NCI-H1694 treated with DMSO at 0.1 percent for 48 hours (cell line): ENCODE measurements at regions not wholly inside any gene's neighbourhood (a gene's known extent, or its start where the extent isn't known, plus 50 kb on each side); places are given as distances from the start of the nearest gene placed in this dataset.
"Not testable (repeated sequence)": the region's sequence is repeated elsewhere in the genome, so short reads cannot be mapped to it uniquely, and the experiment has no call there.

Source experiments
- DNase-seq: peaks from one replicate; lab custom pipeline; 2025; lab: John Stamatoyannopoulos, UW

DNA sequence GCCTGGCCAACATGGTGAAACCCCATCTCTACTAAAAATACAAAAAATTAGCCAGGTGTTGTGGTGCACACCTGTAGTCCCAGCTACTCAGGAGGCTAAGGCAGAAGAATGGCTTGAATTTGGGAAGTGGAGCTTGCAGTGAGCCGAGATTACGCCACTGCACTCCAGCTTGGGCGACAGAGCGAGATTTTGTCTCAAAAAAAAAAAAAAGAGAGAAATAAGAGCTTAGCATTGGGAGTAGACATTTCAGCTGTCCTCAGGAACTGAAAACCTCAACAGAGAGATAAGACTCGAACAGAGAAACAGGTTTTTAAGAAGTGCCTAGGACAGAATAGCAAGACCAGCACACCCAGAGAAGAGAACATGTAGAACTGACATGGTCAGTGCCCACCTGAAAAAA lies 262.6 kb upstream of the RAB4A start:
- DNase-seq, result not testable (repeated sequence)

DNA sequence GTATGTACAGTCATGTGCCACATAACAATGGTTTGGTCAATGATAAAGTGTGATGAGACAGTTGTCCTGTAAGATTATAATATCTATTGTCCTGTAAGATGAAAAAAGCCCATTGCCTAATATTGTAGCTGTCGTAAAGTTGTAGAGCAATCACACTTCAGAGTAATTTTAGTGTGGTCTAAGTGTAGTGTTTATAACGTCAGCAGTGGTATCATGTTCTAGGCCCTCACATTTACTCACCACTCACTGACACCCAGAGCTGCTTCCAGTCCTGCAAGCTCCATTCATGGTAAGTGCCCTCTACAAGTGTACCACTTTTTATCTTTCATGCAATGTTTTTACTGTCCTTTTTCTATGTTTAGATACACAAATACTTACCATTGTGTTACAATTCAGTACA lies 259.9 kb upstream of the RAB4A start:
- no peak for DNase-seq

DNA sequence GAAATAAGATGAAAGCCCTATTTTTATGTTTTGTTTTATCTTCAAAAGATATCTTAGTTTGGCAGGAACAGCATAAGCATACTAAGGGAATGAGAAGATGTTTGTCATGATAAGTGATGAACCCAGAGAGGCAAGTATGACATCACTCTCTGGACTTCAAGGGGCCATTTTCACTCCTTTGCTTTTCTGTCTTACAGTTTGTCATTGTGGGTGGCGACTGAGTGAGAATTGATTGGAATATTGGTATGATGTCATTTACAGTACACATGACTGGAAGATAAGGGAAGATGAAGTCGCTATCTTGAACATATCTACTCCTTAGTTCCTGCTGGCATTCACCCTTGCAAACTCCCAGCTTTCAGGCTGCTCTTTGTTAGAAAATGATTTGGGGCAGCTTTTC lies 258.1 kb upstream of the RAB4A start:
- no peak for DNase-seq

DNA sequence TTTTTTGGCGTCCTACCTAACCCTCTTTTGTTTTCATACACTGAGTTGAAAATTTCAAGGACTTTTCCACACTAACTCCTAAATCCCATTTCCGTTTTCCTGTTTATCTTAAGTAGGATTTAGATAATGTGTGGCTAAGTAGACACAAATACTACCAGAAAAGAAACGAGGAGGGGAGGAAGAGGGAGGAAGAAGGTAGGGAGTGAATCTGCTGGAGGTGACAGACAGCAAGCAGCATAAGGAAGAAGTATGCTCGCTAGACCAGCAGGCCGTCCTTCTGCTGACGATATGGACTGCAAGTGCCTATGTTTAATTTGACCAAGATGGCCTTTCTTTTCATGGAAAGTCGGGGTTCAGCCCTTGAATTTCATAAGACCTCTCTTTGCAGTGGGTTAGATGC lies 256.9 kb upstream of the RAB4A start:
- no peak for DNase-seq

DNA sequence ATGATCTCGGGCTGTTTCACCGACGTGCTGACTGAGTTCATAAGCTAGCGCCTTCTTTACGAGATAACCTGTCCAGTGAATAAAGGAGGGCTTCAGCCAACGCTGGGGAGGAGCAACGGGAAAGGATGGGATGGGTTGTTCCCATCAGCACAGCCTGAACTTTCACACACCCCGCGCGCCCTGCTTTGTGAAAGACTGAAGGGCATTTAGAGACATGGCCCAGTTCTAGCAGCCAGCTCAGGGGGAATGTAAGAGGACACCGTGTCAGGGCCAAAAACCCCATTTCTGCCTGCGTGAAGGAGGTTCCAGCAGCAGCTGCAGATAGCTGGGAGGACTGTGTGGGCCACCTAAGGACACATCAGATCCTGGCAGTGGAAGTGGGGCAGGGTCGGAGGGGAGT lies 255.1 kb upstream of the RAB4A start:
- DNase-seq, result no peak

DNA sequence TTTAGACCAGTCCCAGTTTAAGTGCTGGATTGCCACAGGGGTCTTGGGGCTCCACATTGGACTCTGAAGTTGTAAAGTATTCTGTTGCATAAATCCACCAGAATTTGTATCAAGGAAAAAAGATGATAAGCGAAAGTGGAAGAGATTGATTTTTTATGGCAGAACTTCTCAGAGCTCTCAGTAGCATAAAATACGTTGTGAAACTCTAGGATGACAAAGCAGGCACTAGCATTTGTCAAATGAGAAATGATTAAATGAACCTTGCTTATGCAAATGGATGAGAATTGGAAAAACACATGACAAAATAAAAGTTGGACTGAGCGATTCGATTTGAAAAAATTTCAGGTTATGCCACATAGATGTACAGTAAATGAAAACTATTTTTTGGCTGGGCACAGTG lies 253.8 kb upstream of the RAB4A start:
- no peak for DNase-seq

DNA sequence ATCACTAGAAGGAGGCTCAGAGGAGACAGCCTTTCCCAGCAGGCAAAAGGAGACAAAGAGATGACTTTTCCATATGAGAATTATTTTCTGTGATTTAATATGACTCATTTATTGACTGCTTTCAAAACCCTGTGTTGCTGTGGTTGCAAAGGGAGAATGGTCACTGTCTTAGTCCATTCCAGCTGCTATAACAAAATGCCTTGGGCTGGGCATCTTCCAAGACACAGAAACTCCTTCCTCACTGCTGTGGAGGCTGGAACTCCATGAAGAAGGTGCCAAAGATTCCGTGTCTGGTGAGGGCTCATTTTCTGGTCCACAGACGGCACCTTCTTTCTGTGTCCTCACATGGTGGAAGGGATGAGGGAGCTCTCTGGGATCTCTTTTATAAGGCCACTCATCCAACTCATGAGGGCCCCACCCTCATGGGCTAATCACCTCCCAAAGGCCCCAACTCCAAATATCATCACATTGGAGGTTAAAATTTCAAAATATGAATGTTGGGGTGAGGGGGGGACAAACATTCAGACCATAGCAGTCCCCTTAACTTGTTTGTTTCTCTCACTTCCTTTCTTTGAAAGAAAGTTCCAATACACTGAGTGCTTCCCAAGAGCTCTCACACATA lies 252.1 kb upstream of the RAB4A start:
- DNase-seq, result no peak

DNA sequence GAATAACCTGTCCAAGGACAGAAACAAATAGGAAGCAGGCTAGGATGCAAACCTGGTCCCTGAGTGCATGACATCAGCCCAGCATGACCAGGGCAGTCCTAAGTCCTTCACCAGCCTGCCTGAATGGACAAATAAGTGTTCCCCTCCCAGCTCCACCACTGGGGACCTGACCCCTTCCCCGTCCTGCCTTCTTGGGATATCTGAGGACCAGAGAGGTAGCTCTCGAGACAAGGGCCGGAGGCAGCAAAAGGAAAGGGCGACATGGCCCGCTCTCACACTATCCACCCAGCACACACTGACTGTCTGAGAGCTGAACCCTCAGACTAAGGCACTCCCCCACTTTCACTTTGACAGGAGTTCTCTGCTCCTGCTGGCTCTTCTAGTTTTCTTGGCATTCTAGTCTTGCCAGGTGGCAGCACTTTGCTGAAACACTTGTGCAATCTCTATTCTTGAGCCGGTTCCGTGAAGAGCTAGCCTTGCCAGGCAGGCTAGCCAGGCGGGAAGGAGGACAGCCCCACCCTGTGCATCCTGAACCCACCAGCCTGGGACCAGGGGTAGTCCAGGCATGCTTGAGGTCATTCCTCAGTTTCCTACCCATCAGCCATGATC lies 251.1 kb upstream of the RAB4A start:
- no peak for DNase-seq

DNA sequence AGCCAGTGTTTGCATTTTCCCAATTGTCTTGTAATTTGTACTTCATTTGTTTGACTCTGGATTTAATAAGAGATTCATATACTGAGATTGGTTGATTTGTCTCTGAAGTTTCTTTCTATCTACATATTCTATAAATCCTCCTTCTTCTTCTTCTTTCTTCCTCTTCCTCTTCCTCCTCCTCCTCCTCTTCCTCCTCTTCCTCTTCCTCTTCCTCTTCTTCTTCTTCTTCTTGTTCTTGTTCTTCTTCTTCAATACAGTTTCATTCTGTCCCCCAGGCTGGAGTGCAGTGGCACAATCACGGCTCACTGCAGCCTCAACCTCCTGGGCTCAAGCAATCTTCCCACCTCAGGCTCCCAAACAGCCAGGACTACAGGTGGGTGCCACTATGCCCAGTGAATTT lies 249.9 kb upstream of the RAB4A start:
- not testable (repeated sequence) for DNase-seq

DNA sequence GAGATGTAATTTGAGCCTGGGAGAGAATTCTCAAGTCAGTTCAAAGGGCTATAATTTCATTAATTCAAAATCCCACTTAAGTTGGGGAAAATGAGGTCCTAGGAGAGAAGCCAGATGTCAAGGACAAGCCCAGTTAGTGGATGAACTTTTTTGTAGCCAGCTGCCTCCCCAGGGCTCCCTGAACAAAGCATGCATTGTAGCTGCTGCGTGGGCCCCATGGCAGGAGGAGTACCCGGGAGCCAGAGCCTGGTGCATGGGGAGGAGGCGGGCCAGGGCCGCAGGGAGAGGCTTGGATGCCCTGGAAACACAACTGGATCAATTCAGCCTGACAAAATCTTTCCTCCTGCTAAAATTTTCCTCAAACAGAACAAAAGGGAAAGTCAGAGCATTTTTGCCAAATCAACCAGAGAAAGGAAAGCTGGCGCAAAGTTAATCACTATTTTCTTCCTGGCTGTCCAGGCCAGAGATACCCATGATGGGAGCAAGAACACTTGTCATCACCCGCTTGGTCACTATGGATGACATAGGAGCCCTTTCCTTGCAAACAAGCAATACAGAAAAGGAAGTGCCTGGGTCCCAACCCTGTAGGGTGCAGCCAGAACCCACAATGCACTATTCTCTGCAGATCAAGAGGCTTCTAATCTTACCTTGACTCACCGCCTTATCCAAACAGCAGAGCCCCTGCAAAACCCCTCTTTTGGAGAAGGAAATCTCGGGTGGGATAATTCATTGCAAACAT lies 248.1 kb upstream of the RAB4A start:
- no peak for DNase-seq

DNA sequence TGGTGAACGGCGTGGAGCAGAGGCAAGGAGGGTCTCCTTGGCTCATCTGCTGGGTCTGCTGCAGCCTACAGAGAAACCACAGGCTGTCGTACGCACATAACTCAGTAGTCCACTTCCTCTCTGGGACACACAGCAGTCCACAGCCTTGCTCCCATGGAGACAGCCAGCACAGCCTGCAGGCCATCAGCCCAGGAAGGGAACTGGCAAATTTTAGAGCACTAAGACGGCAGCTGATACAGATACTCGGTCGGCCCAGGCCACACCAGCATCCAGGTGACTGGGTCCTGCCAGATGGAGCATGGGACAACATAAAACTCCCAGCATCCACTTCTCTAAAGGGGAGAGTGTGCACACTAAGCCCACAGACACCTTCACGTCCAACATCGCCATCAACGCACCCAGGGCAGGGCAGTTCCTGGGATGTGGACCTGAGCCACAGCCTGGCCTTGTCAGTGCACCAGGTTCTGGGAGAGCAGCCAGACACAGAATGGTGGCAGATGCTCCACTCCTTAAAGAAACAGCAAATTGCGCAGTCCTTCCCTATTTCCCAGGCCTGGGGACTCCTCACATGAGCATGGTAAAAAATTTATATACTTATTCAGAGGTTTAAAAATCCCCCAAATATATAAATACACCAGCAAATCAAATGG lies 247.1 kb upstream of the RAB4A start:
- DNase-seq, result peak; percentile 17

DNA sequence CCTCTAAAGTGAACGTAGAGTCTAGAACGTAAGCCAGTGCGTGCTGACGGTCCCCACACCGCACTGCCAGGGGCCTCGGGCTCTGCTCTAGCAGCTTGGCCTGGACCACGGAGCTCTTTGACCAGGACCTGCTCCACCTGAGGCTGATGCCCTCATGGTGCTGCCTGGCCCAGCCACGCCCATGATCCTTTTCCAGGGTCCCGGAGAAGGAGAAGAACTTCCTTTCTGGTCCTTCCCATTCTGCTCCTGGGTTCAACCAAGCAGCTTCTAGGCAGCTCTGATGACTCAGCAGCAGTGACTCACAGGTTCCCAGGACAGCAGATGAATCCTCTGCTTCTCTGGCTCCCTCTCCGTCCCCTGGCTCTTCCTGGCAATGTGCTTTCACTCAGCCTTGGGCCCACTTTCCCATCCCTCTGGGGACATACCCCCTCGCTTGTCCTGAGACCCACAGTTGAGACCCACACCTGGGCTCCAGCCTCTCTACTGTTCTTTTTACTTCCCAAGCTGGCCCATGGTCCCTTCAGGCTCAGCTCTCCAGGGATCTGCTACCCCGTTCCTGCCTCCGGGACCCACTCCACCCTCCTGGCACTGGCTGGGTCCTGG lies 246.3 kb upstream of the RAB4A start:
- DNase-seq, result peak; percentile 11

DNA sequence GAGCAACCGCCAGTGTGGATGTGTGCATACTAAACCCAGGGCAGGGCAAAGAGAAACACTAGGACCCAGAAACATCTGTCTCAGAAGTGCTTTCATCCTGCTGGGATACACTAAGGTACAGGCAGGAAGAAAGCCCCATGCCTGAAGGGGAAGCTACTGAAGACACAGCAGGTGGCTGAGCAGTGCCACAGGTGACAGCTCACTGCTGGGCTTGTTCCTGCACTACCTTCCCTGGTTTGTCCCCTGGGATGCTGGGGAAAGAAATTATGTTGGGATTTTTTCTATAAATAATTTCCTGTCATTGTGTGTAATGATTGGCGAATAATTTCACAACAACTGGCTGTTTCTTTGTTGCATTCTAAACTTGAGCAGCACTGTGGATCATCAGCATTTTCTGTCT lies 245.3 kb upstream of the RAB4A start:
- DNase-seq, result no peak

DNA sequence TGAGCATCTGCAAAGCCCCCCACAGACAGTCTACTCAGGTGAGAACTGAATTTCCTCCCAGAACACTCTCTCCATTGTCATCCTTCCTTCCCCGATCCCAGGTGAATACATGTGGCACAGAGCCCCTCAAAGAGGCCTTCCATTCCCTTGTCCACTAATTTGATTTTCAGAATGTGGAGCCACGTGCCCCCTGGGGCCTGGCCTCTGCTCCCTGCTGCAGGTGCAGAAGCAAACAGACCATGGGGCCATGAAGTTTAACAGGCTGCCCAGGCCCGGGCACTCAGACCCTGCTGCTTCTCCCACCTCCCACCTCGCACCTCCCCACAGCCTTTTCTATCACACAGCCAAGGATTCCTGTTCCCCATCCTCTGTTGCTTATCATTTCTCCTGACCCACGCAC lies 243.8 kb upstream of the RAB4A start:
- no peak for DNase-seq

DNA sequence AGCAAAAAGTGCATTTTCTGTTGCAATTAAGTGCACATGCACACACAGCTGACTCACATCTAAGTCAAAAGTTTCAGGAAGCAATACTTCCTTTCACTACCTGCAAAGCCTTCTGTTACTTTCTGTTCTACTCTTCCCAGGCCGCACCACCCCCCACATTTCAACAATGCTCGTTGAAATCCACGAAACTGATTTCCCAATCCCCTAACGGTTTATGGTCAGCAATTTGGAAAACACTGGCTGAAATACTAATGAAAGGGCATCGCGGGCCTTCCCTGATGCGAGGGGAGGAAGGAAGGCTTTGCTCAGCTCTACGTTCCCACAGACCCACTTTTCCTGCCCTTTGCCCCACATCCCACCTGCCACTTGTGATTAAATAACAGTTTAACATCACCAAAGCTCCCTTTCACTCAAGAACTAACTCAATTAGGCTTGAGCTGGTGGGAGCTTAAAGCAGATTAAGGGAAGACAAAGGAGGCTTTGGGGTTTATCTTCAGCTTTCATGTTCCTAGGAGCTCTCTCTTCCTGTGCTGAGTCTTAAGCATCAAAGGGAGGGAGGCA lies 243.2 kb upstream of the RAB4A start:
- DNase-seq, result peak; percentile 41

DNA sequence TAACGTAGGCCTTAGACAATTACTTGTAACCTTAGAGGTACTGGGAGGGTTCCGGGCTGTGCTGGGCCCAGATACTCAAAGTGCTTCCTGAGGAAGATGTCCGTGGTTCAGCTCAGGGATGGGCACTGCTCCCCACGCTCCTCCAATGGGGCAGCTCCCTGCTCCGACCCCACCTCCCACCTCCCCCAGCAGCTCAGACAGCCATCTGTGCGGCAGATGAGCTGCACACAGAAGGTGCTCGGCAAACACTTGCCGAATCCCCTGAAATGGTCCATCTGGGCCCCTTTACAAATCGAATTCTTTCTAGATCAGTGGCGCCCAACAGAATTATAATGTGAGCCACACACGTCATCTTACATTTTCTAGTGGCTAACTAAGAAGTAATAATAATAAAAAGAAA lies 242.4 kb upstream of the RAB4A start:
- peak; percentile 97 for DNase-seq

DNA sequence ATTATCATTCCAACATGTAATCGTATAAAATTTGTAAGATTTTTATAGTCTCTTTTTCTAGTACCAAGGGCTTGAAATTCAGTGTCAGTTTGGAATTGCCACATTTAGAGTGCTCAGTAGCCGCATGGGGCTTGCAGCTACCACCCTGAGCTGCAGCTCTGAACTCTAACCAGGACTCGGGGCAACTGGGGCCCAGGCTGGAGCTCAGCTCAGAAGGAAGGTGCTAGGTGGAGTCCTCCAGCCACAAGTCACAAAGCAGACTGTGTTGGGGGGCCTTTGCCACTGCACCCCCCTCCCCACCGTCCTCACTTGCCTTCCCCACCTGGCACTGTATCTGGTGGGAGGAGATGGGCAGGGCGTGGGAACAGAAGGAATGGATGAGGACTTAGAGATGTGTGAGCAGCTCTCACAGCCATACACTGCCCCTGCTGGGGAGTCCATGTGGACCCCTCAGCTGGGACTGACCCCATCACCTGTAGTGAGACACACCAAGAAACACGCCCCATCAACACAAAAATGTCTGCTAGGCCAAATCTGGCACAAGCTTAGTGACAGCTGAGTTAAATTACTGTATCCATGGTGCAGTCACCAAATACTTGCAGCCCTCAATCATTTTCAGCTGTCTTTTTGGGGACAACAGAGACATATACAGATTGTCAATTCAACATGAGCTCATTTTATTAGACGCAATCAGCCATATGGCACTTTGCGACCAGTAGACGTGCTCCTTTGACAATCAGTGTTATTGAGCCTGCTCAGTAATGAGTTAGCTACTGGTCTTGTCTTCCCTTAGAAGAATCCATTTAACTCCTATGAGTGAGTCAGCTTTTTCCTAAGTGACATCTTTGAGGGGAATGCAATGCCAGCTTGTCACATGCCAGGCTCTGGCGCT lies 241.7 kb upstream of the RAB4A start:
- peak; percentile 98 for DNase-seq

DNA sequence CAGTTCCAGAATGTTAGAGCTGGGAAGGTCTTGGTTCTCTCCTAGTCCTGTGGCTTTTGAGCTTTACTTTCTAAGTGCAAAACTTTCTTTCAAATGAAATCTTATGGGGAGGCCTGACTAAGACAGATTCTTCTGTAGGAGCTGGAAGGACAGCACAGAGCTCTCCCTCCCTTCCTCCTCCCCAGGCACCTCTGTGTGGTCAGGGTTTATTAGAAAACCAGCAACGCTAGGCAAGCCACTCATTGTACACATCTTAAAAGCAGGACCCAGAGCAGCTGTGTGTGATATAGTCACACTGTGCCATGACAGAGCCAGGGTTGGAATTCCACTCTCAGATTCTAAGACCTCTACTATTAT lies 241.1 kb upstream of the RAB4A start:
- no peak for DNase-seq

DNA sequence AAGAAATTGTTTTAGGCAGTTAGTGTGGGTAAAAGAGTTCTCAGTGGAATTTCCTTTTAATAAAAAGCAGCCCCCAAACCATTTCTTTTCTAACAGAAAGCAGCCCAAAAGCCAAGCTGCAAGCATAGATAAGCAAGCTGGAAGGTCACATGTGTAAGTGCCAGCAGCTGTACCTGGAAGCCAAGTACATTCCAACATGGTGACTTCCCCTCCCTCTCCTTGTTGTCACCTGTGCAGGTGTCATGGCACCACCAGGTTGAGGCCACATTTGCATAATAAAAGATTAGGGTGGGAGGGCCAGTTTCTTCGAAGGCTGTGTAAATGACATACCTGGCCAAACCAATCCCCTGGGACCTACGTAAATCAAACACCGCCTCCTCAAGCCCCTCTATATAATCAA lies 240.3 kb upstream of the RAB4A start:
- no peak for DNase-seq

DNA sequence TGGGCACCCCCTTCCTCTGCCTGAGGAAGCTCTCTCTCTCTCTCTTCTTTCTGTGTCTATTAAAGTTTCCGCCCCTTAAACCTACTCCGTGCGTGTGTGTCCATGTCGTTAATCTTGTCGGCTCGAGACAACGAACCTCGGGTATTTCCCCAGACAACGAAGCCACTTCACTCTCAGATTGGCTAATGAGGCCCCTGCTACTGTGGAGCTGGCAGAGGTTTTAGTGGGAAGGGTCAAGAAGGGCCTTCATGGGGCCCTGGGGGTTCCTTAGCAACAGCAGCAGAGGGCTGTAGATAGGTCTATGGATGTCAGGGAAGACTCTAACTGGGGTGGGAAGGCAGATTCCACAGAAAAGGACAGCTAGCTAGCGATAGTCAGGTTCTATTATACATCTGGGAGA lies 239.8 kb upstream of the RAB4A start:
- DNase-seq, result no peak
